HL-60/S4 treated with retinoic acid at 250 ng/mL for 4 days and 3 days (cell line): ENCODE measurements at regions not wholly inside any gene's neighbourhood (a gene's known extent, or its start where the extent isn't known, plus 50 kb on each side); places are given as distances from the start of the nearest gene placed in this dataset.

Source experiments
- in situ Hi-C: fragments of 300-500 bp; cut with MboI; formaldehyde crosslinking; loops from 2 replicates; pipeline ENCODE4 v1.7.0; 2022; ENCODE audit warnings: low sequenced_read_pairs

- in situ Hi-C loops: no loop called here
Observed at GRCh38 chr5:96248131-96248530, 184.9 kb downstream of the PCSK1 start.

DNA sequence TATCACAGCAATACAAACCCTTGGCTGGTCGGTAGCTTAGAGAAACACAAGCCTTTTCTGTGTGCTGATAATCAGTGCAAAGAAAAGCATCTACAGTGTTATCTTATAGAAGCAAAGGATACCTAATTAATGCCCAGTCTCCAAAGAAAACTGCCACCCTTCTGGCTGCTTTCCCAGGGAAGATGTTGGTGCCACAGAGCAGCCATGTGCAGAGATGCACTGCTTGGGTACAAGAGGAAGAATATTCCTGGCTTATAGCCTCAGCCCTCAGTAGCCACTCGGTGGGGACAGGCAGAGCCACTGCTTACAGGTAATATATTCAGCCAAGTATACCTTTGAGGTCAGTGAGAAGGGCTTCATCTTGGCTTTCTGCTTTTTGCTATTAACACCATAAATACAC lies 185.3 kb downstream of the PCSK1 start:
- in situ Hi-C loops: no loop called here

DNA sequence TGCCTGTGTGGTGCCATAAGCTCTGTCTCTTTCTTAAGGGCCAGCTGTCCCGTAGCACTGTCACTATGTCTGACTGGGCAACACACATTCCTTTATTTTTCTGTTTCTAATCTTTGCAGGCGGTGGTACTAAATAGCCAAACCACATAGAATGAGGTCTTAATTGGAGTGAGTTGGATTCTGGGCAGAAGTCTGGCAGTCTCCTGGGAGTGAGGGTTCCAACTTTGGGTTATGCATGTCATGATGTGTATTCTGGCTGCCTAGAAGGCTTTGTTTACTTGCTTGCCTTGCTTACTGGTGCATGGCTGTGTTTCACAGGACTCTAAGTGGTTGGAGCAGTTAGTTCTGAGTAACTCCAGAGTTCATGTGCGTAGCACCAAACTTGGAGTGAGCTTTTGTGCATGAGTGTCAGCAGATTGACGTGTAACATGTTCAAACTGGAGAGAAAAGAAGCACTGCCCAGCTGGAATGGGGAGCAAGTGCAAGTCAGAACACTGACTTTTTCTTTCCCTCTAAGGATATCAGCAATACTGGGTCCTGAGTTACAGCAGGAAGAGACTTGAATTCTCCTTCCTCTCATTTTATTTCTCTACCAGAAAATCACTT lies 185.8 kb downstream of the PCSK1 start:
- in situ Hi-C loops: no loop called here

- in situ Hi-C loops: no loop called here
Observed at GRCh38 chr5:96245140-96246091, 187.6 kb downstream of the PCSK1 start.

- in situ Hi-C loops: no loop called here
Observed at GRCh38 chr5:96244696-96245095, 188.4 kb downstream of the PCSK1 start.

GRCh38 chr5:96243862-96244261 lies 189.2 kb downstream of the PCSK1 start:
- in situ Hi-C loops: no loop called here

DNA sequence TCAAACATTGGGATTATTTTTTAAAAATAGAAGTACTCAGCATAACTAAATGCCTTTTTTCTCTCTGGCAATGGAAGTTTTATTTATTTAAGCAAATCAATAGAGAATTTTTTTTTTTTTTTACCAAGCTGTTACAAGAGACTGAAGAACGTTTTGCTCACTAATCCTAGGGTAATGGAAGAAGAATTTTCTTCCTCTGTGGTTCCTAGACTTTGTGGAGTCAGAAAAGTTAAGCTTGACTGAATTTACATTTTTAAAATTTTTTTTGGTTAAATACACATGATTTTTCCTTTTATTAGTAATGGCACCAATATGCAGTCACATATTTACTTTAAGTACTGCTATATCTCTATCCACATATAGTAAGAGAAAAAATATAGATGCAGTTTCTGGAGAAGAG lies 189.8 kb downstream of the PCSK1 start:
- in situ Hi-C loops: no loop called here

DNA sequence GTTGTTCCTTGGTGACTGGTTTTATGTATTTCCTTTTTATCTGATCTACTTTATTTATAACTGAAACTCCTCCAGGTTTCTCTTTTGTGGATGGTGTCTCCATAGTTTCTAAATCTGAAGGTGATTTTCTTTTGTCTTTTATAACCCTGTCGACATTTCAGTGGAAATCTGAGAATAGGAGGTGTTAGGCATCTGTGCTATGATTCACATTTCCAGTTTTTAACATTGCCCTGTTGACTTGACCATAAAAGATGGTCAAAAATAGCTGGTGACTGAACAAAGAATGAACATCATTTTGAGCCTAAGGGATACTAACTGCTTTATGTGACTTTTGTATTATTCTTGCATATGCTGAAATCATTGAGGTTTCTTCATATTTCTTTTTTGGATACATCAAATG lies 190.5 kb downstream of the PCSK1 start:
- in situ Hi-C loops: no loop called here

DNA sequence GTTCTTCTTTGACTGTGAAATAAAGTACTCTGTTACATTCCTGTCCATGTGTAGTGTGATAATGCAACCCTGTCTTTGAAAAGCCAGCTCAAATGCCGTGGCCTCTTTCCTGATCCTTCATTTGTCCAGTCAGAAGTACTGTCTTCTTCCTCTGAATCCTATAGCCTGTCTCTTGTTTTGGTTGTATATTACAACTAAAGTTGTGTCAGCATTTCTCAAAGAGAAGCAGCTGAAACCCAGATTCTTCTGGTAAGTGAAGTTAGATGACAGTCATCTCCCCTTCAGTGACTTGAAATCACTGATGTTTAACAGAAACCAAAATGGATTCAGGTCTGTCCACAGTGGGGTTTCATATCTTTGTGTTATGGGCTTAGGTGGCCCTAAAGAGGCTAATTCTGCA lies 196.2 kb downstream of the PCSK1 start:
- in situ Hi-C loops: no loop called here

DNA sequence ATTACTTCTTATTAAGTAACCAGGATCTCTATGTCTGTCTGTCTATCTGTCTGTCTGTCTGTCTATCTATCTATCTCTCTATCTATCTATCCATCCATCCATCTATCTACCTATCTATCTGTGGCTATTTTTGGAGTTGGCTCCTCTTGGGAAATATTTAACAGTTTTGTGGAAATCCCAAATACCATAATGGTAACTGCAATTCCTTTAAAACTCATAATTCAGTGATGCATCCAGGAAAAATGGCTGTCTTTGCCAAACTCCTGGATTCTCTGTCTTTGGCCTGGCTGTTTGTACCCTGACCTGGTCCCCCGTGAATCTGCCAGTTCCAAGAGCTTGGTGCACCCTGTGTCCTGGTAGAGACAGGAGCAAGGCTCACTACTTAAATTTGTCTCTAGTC lies 197.0 kb downstream of the PCSK1 start:
- in situ Hi-C loops: no loop called here

- in situ Hi-C loops: no loop called here
Observed at GRCh38 chr5:96235008-96235910, 197.8 kb downstream of the PCSK1 start.

- in situ Hi-C loops: no loop called here
Observed at GRCh38 chr5:96232602-96233001, 200.4 kb downstream of the PCSK1 start.

DNA sequence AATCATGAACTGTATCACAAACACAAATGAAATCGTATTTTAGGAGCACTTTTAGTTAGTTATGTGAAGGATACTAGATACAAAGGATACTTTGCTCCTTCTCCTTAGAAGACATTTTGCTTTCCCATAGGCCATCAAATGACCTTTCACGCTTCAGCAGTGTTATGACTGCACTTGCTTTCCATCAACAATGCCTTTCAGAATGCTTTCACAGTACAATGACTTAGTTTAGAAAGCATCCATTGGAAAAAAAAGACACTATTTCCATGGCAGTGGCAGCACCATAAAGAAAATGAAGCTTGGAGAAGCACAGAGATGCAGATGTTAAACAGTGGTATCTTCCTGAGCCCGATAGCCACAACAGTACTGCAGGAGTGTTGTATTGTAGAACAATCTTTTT lies 203.9 kb downstream of the PCSK1 start:
- in situ Hi-C loops: no loop called here

- in situ Hi-C loops: no loop called here
Observed at GRCh38 chr5:96228408-96228807, 204.6 kb downstream of the PCSK1 start.

GRCh38 chr5:96227957-96228356 lies 205.1 kb downstream of the PCSK1 start:
- in situ Hi-C loops: no loop called here

DNA sequence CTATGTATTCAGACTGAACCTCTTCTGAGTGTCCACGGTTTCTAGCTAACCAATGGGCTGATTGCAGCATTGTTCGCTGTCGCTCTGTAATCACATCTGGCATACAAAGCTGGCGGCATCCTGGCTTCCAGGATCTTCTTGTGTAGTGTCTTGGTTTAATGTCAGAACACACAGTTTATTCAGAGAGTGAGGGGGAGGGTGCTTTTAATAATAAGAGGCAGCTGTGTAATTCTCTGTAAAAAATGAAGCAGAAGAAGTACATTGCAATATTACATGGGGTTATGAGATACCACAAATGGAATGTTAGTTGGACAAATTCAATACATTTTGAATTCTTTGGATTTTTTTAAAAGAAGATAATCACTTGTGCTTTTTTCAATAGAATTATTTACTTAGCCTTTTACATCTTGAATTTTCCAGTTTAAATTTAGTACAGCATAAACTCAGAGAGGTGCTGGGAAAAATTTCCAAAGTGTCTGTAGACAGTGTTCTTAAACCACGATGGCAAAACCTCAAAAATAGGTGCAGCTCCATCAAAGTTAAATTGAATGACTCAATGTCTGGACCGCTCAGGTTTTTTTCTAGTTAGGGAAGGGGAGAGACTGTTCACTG lies 206.0 kb downstream of the PCSK1 start:
- in situ Hi-C loops: no loop called here

DNA sequence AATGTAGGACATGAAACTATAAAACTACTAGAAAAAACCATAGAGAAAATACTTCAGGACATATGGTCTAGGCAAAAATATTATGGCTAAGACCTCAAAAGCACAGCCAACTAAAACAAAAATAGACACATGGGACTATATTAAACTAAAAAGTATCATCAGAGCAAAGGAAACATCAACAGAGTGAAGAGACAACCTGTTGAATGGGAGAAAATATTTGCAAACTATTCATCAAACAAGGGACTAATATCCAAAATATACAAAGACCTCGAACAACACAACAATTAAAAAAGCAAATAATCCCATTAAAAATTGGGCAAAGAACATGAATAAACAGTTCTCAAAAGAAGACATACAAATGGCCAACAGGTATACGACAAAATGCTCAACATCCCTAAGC lies 210.9 kb downstream of the PCSK1 start:
- in situ Hi-C loops: no loop called here

DNA sequence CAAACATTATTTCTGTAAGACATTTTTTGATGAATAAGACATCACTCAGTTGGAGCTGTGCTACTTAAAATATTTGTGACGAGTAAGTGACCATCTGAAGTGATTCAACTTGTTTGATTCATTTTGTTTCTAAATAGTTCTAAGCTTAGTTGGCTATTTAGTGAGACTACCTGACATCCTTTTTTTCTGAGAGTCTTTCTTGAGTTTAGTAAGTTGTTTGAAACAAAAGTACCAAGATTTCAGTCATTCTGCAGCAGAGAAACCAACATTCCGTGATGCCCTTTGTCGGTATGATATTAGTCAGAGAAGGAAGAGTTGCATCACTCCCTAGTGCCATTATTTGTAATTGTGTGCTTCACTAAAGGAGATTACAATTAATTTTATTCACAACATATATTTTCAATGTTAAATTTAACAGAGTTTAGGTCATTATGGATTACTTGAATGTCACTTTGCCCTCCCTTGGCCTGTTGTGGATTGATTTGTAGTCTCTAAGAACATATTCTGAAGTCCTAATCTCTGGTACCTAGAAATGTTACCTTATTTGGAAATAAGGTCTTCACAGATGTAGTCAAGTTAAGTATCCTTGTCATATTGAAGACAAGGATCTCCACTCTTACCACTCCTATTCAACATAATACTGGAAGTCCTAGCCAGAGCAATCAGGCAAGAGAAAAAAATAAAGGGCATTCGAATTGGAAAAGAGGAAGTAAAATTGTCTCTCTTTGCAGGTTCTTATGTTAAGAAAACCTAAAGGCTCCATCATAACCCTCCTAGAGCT lies 212.2 kb downstream of the PCSK1 start:
- in situ Hi-C loops: no loop called here

GRCh38 chr5:96219580-96220281 lies 213.3 kb downstream of the PCSK1 start:
- in situ Hi-C loops: no loop called here

- in situ Hi-C loops: no loop called here
Observed at GRCh38 chr5:96218653-96219052, 214.4 kb downstream of the PCSK1 start.
